Colonic mucosa (tissue), 4 donors: ENCODE measurements at regions not wholly inside any gene's neighbourhood (a gene's known extent, or its start where the extent isn't known, plus 50 kb on each side); places are given as distances from the start of the nearest gene placed in this dataset.
A peak's percentile ranks its signal among the peaks of the same experiment; 100 is the strongest.

ENCODE experiments used
- DNase-seq: peaks from one replicate; pipeline ENCODE4 v3.0.0-alpha.2; 2020
- H3K27ac ChIP-seq: fragments of 200-600 bp; one replicate; pipeline ENCODE4 v1.8.0; 2021
- H3K27me3 ChIP-seq: fragments of 200-600 bp; one replicate; pipeline ENCODE4 v1.8.0; 2021
- H3K36me3 ChIP-seq: fragments of 200-600 bp; one replicate; pipeline ENCODE4 v1.8.0; 2021
- H3K4me1 ChIP-seq: fragments of 200-600 bp; one replicate; pipeline ENCODE4 v1.8.0; 2021; ENCODE audit warnings: mild to moderate bottlenecking
- H3K4me3 ChIP-seq: fragments of 200-600 bp; one replicate; pipeline ENCODE4 v1.8.0; 2021
- H3K9ac ChIP-seq, 2 donors: one replicate each; pipeline ENCODE4 v1.7.0; 2013; ENCODE audit warnings: control low read depth in 2 of 2, low read depth in 2 of 2, low read length in 2 of 2
- H3K9me3 ChIP-seq: fragments of 200-600 bp; one replicate; pipeline ENCODE4 v1.8.0; 2021
- intact Hi-C: fragments of 100-400 bp; cut with DNase I; formaldehyde crosslinking; loops from one replicate; pipeline ENCODE4 v1.14.1; 2022
- TF ChIP-seq, protein P1 (sequence below): fragments of 200-600 bp; IDR thresholded peaks from one replicate; pipeline ENCODE4 v1.8.0; 2022; ENCODE audit warnings: antibody characterized with exemption, mild to moderate bottlenecking
- donor health status: healthy.
- donor health status: DM: no; HTN: no; CAD: no.
- donor health status: DM: no; HTN: no; CAD: no.

DNA sequence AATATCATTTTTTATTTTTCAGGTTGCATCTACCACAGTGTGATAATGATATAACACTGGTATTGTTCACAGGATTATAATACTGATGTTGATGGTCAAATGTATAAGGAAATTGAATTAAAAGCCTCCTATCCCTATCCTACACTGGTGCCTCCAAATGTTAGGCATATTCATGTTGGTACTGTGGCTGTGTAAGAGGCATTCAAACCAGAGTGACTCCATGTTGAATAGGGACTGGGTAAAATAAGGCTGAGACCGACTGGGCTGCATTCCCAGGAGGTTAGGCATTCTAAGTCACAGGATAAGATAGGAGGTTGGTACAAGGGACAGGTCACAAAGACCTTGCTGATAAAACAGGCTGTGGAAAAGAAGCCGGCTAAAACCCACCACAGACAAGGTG lies 68.9 kb upstream of the RNU6-1 start:
- Histone ChIP-seq H3K4me1 (no peaks in the 10 kb centered on the region), H3K27ac (no peak overlapping the region), H3K4me3 (no peak overlapping the region), H3K9ac (no peak overlapping the region), H3K36me3 (no peaks in the 10 kb centered on the region), H3K9me3 (no peaks in the 10 kb centered on the region), H3K27me3 (no peaks in the 10 kb centered on the region)
- intact Hi-C loops = no loop called here
- no peak for DNase-seq
- TF ChIP-seq, protein P1, sequence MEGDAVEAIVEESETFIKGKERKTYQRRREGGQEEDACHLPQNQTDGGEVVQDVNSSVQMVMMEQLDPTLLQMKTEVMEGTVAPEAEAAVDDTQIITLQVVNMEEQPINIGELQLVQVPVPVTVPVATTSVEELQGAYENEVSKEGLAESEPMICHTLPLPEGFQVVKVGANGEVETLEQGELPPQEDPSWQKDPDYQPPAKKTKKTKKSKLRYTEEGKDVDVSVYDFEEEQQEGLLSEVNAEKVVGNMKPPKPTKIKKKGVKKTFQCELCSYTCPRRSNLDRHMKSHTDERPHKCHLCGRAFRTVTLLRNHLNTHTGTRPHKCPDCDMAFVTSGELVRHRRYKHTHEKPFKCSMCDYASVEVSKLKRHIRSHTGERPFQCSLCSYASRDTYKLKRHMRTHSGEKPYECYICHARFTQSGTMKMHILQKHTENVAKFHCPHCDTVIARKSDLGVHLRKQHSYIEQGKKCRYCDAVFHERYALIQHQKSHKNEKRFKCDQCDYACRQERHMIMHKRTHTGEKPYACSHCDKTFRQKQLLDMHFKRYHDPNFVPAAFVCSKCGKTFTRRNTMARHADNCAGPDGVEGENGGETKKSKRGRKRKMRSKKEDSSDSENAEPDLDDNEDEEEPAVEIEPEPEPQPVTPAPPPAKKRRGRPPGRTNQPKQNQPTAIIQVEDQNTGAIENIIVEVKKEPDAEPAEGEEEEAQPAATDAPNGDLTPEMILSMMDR = no peak

DNA sequence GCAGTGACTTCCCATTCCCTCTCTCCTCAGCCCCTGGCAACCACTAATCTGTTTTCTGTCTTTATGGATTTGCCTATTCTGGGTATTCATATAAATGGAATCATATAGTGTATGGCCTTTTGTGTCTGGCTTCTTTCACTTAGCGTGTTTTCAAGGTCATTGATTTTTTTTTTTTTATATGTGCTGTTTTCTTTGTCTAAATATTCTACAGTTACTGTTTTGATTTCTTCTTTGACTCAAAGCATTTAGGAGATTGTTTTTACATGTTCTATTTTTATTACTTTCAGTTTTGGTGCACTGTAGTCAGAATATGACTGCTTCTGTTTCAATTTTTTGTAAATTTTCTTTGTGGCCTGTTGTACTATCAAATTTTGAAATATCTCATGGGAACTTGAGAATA lies 71.9 kb upstream of the RNU6-1 start:
- no peaks in the 10 kb centered on the region for H3K36me3 ChIP-seq
- no peaks in the 10 kb centered on the region for H3K9me3 ChIP-seq
- intact Hi-C loops = no loop called here
- H3K4me1 ChIP-seq = peaks cover 3% of the 10 kb centered on the region
- TF ChIP-seq, protein P1 = no peak
- no peak overlapping the region for H3K9ac ChIP-seq
- no peak overlapping the region for H3K4me3 ChIP-seq
- no peaks in the 10 kb centered on the region for H3K27me3 ChIP-seq
- DNase-seq = no peak
- no peak overlapping the region for H3K27ac ChIP-seq

DNA sequence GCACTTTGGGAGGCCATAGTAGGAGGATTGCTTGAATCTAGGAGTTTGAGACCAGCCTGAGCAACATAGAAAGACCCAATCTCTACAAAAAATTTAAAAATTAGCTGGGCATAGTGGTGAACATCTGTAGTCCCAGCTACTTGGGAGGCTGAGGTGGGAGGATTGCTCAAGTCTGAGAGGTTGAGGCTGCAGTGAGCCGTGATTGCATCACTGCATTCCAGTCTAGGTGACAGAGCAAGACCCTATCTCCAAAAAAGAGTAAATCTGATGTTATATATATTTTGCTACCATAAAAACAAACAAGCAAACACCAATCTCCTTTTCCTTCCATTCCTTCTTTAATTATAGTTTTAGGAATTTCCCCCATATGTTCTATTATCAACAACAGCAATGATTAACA lies 74.2 kb upstream of the RNU6-1 start:
- no peak overlapping the region for H3K9ac ChIP-seq
- H3K27ac ChIP-seq = peak overlapping the region; percentile 78

DNA sequence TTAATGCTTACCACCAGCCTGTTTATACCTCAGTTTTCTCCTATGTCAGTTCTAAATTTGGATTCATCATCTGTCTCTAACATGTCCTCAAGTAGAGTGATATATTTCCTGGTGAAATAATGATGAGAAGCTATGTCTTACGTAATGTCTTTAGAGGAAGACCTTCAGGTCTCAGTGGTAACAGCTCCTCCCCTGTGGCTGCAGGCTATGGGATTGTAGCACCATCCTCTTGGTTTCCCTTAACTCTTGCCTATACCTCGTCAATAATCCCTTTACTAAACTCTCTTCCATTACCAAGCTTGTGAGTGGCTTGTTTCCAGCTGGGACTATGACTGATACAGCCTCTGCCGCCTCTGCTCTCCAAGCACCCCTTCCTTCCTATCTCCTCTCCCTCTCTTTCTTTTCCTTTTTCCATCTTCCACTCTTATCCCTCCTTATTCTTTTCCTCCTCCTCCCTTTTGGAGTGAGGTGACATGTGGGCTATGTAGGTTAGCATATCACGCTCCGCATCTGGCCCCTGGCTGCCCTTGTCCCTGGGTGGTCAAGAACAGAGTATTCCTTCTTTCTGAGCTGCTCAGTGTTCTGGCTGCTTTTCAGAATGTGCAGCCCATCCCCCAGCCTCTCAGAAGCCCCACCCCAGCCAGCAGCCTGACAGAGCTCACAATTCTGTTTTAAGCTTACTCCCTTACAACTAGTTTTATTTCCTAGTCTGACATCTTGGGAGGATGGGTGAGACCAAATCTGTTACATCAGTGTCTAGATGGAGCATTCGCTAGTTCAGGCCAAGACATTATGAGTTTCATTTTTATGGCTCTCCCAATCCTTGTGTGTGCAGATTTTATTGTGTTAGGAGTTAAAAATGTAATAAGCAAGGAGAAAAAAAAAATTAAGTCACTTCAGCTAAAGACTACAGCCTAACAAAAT lies 75.0 kb upstream of the RNU6-1 start:
- H3K27me3 ChIP-seq = no peaks in the 10 kb centered on the region
- H3K4me3 ChIP-seq = no peak overlapping the region
- H3K4me1 ChIP-seq = peaks cover 3% of the 10 kb centered on the region
- peak overlapping the region in 1 of 2 donors; percentile 65 for H3K9ac ChIP-seq
- intact Hi-C loops = no loop called here
- H3K27ac ChIP-seq = peak overlapping the region; percentile 78
- TF ChIP-seq, protein P1 = no peak
- no peaks in the 10 kb centered on the region for H3K36me3 ChIP-seq
- H3K9me3 ChIP-seq = no peaks in the 10 kb centered on the region
- peak; percentile 73 for DNase-seq

More for the DNA sequence above, 74.2 kb upstream of the RNU6-1 start:
- no peaks in the 10 kb centered on the region for H3K27me3 ChIP-seq
- no peaks in the 10 kb centered on the region for H3K36me3 ChIP-seq
- DNase-seq = no peak
- no peaks in the 10 kb centered on the region for H3K9me3 ChIP-seq
- TF ChIP-seq, protein P1 = no peak
- H3K4me3 ChIP-seq = no peak overlapping the region
- H3K4me1 ChIP-seq = peaks cover 3% of the 10 kb centered on the region
- intact Hi-C loops = no loop called here

DNA sequence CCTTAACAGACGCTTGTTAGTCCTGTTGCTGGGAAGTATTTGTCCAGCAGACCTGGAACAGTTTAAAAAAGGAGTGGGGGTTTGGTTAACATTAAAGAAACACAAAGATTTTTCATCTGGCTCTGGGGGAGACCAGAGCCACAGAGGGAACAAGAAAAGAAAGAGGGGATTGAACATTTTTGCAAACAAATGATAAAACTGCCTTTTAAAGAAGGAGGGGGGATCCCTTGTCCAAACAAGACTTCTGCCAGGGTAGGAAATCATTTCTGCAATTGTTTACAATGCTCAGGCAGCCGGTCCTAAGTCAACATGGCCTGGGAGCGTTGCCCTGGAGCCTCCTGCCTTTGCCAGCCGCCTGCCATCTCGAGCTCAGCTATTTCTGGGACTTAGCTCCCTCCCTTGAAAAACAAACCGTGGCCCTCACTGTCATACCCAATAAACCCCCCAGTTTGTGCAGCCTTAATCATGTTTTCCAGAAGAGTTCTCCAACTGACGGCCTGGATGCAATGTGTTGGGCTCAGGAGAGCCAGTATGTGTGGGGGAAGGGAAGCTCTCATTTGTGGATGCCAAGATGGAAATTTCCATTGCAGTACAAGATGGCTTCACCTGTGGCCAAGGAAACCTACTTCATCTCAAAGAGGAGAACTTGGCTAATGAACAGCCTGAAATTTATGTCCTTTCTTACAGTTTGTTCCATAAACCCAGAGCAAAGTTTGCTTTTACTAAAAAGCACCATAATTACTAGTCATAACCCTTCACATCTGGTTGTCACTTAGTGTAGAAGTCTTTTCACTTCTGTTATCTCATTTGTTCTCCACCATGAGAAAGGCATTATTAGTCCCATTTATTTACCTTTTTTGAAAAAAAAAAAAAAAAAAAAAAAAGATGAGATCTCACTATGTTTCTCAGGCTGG lies 75.9 kb upstream of the RNU6-1 start:
- Histone ChIP-seq H3K9me3 (no peaks in the 10 kb centered on the region), H3K27me3 (no peaks in the 10 kb centered on the region), H3K4me3 (no peak overlapping the region), H3K9ac (peak overlapping the region in 1 of 2 donors; percentile 65), H3K4me1 (peaks cover 3% of the 10 kb centered on the region), H3K27ac (peak overlapping the region; percentile 78), H3K36me3 (no peaks in the 10 kb centered on the region)
- DNase-seq = peak; percentile 82
- intact Hi-C loops = no loop called here
- TF ChIP-seq, protein P1 = no peak
